GM12875 (cell line): ENCODE measurements at regions not wholly inside any gene's neighbourhood (a gene's known extent, or its start where the extent isn't known, plus 50 kb on each side); places are given as distances from the start of the nearest gene placed in this dataset.
"Not testable (repeated sequence)": the region's sequence is repeated elsewhere in the genome, so short reads cannot be mapped to it uniquely, and the experiment has no call there.

ENCODE experiments used
- H3K4me3 ChIP-seq: one replicate; pipeline ENCODE4 v1.5.1; 2011; ENCODE audit warnings: low read depth, low read length, control low read depth
- TF ChIP-seq, protein P1 (sequence below): IDR thresholded peaks from 2 replicates; pipeline ENCODE4 v1.5.1; 2011; ENCODE audit warnings: low read depth, mild to moderate bottlenecking, control low read depth, inconsistent platforms, low read length, moderate library complexity, borderline replicate concordance; ENCODE audit not compliant: insufficient read depth

DNA sequence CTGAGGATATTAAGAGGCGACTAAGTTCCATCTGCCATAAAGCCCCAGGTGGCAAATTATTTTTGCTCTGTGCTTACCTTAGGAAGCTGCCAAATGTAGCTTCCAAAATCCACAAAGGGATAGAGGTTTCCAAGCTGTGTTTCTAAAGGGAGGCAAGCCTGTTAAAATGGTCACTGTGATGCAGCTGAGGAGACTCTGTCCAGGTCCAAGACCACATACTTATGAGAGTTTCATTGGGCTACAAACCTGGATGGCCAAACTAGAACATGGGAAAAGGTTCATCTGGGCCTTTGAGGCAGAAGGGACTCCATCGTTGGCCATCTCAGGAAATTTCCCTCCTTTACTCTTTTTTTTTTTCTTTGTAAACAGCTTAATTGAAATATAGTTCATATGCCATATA lies 306.9 kb upstream of the FGF13 start:
- no peak overlapping the region for H3K4me3 ChIP-seq
- TF ChIP-seq, protein P1, sequence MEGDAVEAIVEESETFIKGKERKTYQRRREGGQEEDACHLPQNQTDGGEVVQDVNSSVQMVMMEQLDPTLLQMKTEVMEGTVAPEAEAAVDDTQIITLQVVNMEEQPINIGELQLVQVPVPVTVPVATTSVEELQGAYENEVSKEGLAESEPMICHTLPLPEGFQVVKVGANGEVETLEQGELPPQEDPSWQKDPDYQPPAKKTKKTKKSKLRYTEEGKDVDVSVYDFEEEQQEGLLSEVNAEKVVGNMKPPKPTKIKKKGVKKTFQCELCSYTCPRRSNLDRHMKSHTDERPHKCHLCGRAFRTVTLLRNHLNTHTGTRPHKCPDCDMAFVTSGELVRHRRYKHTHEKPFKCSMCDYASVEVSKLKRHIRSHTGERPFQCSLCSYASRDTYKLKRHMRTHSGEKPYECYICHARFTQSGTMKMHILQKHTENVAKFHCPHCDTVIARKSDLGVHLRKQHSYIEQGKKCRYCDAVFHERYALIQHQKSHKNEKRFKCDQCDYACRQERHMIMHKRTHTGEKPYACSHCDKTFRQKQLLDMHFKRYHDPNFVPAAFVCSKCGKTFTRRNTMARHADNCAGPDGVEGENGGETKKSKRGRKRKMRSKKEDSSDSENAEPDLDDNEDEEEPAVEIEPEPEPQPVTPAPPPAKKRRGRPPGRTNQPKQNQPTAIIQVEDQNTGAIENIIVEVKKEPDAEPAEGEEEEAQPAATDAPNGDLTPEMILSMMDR: no peak

DNA sequence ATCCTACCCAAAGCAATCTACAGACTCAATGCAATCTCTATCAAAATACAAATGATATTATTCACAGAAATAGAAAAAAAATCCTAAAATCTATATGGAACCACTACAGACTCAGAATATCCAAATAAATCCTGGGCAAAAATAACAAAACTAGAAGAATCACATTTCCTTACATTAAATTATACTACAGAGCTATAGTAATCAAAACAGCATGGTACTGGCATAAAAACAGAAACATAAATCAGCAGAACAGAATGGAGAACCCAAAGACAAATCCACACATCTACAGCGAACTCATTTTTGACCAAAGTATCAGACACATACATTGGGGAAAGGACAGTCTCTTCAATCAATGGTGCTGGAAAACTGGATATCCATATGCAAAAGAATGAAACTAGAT lies 304.1 kb upstream of the FGF13 start:
- H3K4me3 ChIP-seq: no peak overlapping the region
- TF ChIP-seq, protein P1: no peak

DNA sequence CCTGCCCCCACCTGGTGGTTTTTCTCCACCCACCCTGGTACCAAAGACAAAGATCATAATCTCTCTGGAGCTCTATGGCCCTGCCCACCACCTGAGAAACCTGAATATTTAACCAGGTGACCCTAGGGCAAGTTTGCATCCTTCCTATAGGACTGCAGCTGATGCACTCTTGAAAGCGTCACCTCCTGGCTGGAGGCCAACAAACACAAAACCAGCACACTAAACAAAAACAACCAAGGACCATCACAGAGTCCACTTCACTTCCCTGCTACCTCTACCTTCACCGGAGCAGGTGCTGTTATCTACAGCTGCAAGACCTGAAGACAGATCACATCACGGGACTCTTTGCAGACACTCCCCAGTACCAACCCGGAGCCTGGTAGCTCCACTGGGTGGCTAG lies 296.7 kb upstream of the FGF13 start:
- TF ChIP-seq, protein P1: no peak
- no peak overlapping the region for H3K4me3 ChIP-seq

DNA sequence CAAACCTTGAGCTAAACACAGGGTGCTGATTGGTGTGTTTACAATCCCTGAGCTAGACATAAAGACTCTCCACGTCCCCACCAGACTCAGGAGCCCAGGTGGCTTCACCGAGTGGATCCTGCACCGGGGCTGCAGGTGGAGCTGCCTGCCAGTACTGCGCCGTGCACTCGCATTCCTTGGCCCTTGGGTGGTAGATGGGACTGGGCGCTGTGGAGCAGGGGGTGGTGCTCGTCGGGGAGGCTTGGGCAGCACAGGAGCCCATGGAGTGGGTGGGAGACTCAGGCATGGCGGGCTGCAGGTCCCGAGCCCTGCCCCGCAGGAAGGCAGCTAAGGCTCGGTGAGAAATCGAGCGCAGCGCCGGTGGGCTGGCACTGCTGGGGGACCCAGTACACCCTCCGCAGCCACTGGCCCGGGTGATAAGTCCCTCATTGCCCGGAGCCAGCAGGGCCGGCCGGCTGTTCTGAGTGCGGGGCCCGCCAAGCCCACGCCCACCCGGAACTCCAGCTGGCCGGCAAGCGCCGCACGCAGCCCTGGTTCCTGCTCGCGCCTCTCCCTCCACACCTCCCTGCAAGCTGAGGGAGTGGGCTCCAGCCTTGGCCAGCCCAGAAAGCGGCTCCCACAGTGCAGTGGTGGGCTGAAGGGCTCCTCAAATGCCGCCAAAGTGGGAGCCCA lies 292.5 kb upstream of the FGF13 start:
- not testable (repeated sequence) for H3K4me3 ChIP-seq

DNA sequence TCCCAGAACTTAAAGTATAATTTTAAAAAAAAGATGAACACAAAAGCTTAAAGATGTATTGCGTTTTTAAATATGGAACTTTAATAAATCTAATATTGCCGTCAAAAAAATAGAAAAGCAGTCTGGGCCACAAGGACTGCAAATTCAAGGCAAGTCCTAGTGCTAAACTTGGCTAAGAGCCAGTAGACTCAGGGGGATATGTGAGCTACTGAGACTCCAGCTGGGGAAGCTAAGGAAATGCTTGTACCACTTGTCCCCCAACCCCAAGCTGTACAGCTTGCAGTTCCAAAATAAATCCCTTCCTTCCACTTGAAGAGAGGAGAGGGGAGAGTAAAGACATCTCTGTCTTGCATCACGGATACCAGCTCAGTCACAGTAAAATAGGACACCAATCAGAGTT lies 290.8 kb upstream of the FGF13 start:
- TF ChIP-seq, protein P1: no peak
- H3K4me3 ChIP-seq: no peak overlapping the region

DNA sequence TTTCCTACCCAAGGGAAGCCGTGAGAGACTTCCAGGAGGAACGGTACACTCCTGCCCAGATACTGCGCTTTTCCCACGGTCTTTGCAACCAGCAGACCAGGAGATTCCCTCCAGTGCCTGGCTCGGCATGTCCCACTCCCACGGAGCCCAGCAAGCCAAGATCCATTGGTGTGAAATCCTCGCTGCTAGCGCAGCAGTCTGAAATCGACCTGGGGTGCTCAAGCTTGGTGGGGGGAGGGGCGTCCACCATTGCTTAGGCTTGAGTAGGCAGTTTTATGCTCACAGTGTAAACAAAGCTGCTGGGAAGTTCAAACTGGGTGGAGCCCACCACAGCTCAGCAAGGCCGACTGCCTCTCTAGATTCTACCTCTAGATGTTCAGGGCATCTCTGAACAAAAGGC lies 284.8 kb upstream of the FGF13 start:
- TF ChIP-seq, protein P1: no peak
- no peak overlapping the region for H3K4me3 ChIP-seq

DNA sequence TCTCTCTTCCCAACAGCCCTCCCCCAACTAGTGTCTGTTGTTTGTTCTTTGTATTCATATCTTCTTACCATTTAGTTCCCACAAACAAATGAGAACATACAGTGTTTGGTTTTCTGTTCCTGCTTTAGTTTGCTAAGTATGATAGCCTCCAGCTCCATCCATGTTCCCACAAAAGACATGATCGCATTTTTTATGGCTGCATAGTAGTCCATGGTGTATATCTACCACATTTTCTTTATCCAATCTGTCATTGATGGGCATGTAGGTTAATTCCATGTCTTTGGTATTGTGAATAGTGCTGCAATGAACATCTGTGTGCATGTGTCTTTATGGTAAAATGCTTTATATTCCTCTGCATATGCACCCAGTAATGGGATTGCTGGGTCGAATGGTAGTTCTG lies 283.9 kb upstream of the FGF13 start:
- H3K4me3 ChIP-seq: no peak overlapping the region
- TF ChIP-seq, protein P1: no peak

DNA sequence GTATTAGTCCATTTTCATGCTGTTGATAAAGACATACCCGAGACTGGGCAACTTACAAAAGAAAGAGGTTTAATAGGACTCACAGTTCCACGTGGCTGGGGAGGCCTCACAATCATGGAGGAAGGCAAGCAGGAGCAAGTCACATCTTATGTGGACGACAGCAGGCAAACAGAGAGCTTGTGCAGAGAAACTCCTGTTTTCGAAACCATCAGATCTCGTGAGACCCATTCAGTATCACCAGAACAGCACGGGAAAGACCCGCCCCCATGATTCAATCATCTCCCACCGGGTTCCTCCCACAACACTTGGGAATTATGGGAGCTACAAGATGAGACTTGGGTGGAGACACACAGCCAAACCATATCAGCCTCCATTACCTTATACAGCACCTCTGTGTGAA lies 278.9 kb upstream of the FGF13 start:
- H3K4me3 ChIP-seq: not testable (repeated sequence)
